ENCODE measurements at regions not wholly inside any gene's neighbourhood (a gene's known extent, or its start where the extent isn't known, plus 50 kb on each side); places are given as distances from the start of the nearest gene placed in this dataset.

GRCh38 chr7:67805921-67806471 lies 809.4 kb downstream of the TYW1 start:
- Histone ChIP-seq H3K27me3 (replicated peaks in 1 of 4; ENCODE audit: control insufficient read depth in 3 of 4, extremely low read depth in 1 of 4, insufficient read depth in 3 of 4, low read length in 3 of 4) (no peaks in the 10 kb centered on the region), H2BK120ac (replicated peaks; ENCODE audit: low read depth, low read length) (no peak overlapping the region), H2BK5ac (ENCODE audit: low read depth, low read length) (no peak overlapping the region), H3K23ac (ENCODE audit: insufficient read length) (no peak overlapping the region), H3K14ac (ENCODE audit: insufficient read length) (no peak overlapping the region), H3K23me2 (ENCODE audit: low read depth, low read length) (no peaks in the 10 kb centered on the region; the same call in 1 of the 2 replicates), H3K27ac (ENCODE audit: low read depth, low read length) (no peak overlapping the region), H2AK5ac (ENCODE audit: low read depth, low read length) (no peak overlapping the region), H3K9me3 (ENCODE audit: insufficient read depth in 2 of 2, low read depth in 1 of 2, low read length in 1 of 2) (no peaks in the 10 kb centered on the region), H3K9ac (replicated peaks in 1 of 4; ENCODE audit: extremely low read depth in 1 of 4, low read depth in 3 of 4, low read length in 3 of 4) (no peak overlapping the region), H4K8ac (ENCODE audit: extremely low read depth, insufficient read depth, low read length) (no peak overlapping the region), H3K4me1 (replicated peaks in 1 of 4; ENCODE audit: control insufficient read depth in 3 of 4, insufficient read depth in 4 of 4, low read length in 3 of 4) (no peaks in the 10 kb centered on the region), H3K79me2 (ENCODE audit: control insufficient read depth in 1 of 2, insufficient read depth in 2 of 2, low read length in 2 of 2) (no peaks in the 10 kb centered on the region), H3K79me1 (ENCODE audit: low read depth, low read length) (no peaks in the 10 kb centered on the region), H4K91ac (replicated peaks; ENCODE audit: insufficient read length, low read length) (no peak overlapping the region), H2BK20ac (ENCODE audit: low read length) (no peak overlapping the region), H3K56ac (replicated peaks; ENCODE audit: insufficient read length, low read depth, low read length) (no peak overlapping the region), H3K36me3 (ENCODE audit: control insufficient read depth in 2 of 4, insufficient read depth in 4 of 4, low read length in 3 of 4) (no peaks in the 10 kb centered on the region), H2AFZ (ENCODE audit: low read length) (no peak overlapping the region), H2BK12ac (ENCODE audit: low read depth, low read length) (no peak overlapping the region; the same call in 1 of the 2 replicates), H3K18ac (ENCODE audit: extremely low read depth, low read length) (no peak overlapping the region), H3K4ac (replicated peaks; ENCODE audit: insufficient read length, low read depth, low read length) (no peak overlapping the region), H4K20me1 (replicated peaks in 1 of 2; ENCODE audit: control insufficient read depth in 1 of 2, insufficient read depth in 2 of 2, low read length in 2 of 2) (no peaks in the 10 kb centered on the region), H2BK15ac (ENCODE audit: low read length) (no peak overlapping the region), H3K4me3 (ENCODE audit: extremely low read depth in 1 of 4, insufficient read depth in 2 of 4, low read depth in 3 of 4, low read length in 4 of 4) (no peak overlapping the region), H3K4me2 (ENCODE audit: insufficient read depth in 1 of 2, low read depth in 2 of 2, low read length in 2 of 2) (no peak overlapping the region), H4K5ac (ENCODE audit: insufficient read length, low read depth, low read length) (no peak overlapping the region)
- DNase-seq (ENCODE audit: low read depth in 1 of 2, low spot score in 2 of 2) (no peak), FAIRE-seq (no peak)
- POLR2A ChIA-PET (ENCODE audit: partially characterized antibody), result no interaction called here
- CTCF ChIA-PET (ENCODE audit: partially characterized antibody), result no interaction called here
- TF ChIP-seq NANOG (IDR thresholded peaks at IDR 0.05; ENCODE audit: insufficient read depth, low read depth, low read length, poor library complexity, severe bottlenecking), result no peak
- TF ChIP-seq CTBP2 (IDR thresholded peaks at IDR 0.05; ENCODE audit: borderline replicate concordance, insufficient read depth, insufficient read length, low read length), result no peak
- TF ChIP-seq POLR2A (IDR thresholded peaks at IDR 0.05; ENCODE audit: control extremely low read depth in 1 of 2, low read depth in 2 of 2, low read length in 2 of 2), result no peak
- TF ChIP-seq SRF (IDR thresholded peaks at IDR 0.05; ENCODE audit: low read depth, low read length), result no peak
- TF ChIP-seq TEAD4 (IDR thresholded peaks at IDR 0.05; ENCODE audit: low read depth, low read length), result no peak
- no peak for TF ChIP-seq ZNF274 (IDR thresholded peaks at IDR 0.05; ENCODE audit: borderline replicate concordance, extremely low read depth, low read length)
- TF ChIP-seq RNF2 (IDR thresholded peaks at IDR 0.05; ENCODE audit: borderline replicate concordance, low read depth, low read length, missing control alignments, poor library complexity, severe bottlenecking), result no peak
- TF ChIP-seq SUZ12 (IDR thresholded peaks at IDR 0.05; ENCODE audit: low read length), result no peak
- no peak for TF ChIP-seq RBBP5 (IDR thresholded peaks at IDR 0.05; ENCODE audit: borderline replicate concordance, low read depth, low read length)
- 92% methylated on average over 6 of the region's 6 CpGs; no CpG with 5 or more reads in 1 of the 2 experiments for WGBS, 2 experiments (ENCODE audit: extremely low coverage in 1 of 2, insufficient coverage in 1 of 2, insufficient read length in 1 of 2, insufficient replicate concordance in 2 of 2, low coverage in 1 of 2, low lambda C conversion rate in 2 of 2, missing lambda C conversion rate in 1 of 2)

All from H1 (cell line).